HG03520 (cell line): ENCODE measurements at regions not wholly inside any gene's neighbourhood (a gene's known extent, or its start where the extent isn't known, plus 50 kb on each side); places are given as distances from the start of the nearest gene placed in this dataset.

Experiments
- ATAC-seq: cut with Tn5 transposase; IDR thresholded peaks from one replicate; pipeline ENCODE4 v1.9.1; 2021; ENCODE audit warnings: mild to moderate bottlenecking, moderate library complexity; ENCODE audit not compliant: unreplicated experiment

GRCh38 chr13:85497652-85498051, 301.6 kb downstream of the SLITRK6 start:
- ATAC-seq, result no peak

GRCh38 chr13:85492283-85492682, 306.9 kb downstream of the SLITRK6 start:
- no peak for ATAC-seq

DNA sequence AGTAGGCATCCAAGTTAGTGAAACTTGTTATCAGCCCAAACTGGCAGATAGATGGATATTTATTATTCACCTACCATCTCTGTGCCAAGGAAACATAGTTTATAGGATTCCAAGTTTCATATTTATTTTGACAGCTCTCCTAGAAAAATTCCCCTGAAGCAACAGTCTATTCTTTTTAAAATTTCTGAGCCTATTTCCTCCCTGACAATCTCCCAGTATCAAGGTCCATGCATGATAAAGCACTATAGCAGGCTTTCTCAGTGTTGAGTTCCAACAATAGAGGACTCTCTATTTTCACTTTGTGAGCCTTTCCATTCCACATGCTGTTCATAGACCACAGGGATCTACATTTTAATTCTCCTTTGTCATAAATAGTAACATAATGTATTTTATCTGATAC, 312.6 kb downstream of the SLITRK6 start:
- no peak for ATAC-seq

GRCh38 chr13:85473144-85473543, 326.1 kb downstream of the SLITRK6 start:
- no peak for ATAC-seq

- ATAC-seq, result no peak
These were observed 329.9 kb downstream of the SLITRK6 start for GRCh38 chr13:85469320-85469719.

- ATAC-seq, result no peak
These were observed 336.3 kb downstream of the SLITRK6 start for GRCh38 chr13:85462792-85463425.

DNA sequence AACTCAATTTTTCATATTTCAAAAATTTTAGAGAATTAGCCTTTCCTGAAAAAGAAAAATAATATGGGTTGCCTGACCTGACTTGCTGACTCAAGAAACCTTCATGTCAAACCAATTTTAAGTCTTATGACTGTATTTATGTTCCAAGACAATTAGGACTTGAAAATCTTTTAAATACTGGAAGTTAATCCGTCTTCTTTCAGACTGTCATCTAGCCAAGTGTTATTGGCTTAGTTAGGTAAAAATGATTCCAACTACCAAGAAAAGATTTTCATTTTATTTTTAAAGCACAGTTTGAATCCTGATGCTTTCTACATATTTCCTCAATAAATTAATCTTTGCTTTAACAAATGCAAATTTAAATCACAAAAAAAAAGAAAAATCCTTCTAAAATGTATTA, 337.6 kb downstream of the SLITRK6 start:
- ATAC-seq, result no peak

DNA sequence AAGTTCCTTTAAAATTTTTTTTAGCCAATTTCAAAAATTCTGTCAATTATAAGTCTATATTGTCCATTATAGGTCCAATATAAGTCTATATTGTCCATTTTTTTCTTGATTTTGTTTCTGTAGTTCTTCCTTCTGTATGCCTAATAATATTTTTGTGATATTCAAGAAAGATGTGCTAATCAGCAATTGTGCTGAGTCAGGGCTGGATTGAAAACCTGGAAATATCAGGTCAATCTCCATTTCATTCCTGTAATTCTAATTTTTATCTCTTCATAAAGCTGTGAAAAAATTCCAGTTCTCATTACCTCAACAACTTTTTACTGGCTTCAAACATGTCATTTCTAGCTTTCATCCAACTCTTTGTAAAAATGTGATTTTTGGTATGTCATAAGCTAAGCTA, 353.7 kb downstream of the SLITRK6 start:
- ATAC-seq, result no peak

DNA sequence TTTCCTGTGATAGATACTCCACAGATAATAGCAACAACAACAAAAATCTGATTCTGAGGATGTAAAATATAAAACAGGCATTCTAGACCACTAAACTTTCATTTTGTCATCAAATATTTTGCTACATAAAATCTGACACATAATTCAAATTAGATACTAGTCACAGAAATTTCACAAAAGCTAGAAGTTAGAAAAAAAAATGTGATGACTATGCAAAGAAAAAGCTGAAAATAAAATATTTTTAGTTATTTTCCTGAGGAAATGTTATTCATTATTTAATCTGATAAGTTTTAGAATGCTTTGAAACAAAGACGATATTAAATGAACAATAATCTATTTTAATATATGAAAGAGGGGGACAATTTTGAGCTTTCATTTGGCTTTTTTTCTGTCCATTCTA, 357.2 kb downstream of the SLITRK6 start:
- no peak for ATAC-seq

- ATAC-seq, result no peak
These were observed 357.9 kb downstream of the SLITRK6 start for GRCh38 chr13:85441364-85441763.

DNA sequence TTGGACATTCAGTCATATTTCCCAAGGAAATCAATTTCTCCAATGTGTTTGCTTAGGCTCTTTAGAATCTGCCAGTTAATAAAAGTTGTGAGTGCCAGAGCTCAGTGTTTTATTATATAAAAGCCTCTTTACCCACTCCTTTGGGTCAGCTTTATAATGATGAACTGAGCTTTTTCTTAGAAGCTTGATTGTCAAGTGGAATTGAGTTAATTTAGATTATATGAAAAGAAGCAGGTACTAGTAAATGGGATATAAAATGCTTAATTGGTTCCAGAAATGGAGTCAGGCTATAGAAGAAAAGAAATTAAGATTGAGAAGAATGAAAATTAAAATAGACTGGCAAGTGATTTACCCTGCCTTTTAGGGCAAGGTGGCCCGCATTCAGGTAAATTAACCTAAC, 363.2 kb downstream of the SLITRK6 start:
- no peak for ATAC-seq

- ATAC-seq, result no peak
These were observed 364.3 kb downstream of the SLITRK6 start for GRCh38 chr13:85434927-85435326.

DNA sequence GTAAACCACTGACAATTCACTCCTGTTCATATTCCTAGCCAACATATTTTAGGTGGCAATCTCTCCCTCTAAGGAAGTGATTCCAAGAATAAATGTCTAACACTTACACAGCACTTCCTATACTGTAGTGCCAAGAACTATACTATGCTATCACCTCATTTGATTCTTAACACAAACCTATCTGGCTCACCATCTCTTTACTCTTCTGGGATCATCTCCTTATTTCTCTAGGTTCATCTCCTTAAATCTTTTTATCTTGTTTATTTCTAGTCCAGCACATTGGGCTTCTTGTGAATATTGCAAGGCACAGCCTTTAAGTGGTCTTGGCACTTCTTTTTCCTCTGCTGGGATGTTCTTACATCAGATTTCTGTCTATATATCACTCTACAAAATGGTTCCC, 366.3 kb downstream of the SLITRK6 start:
- ATAC-seq, result no peak

DNA sequence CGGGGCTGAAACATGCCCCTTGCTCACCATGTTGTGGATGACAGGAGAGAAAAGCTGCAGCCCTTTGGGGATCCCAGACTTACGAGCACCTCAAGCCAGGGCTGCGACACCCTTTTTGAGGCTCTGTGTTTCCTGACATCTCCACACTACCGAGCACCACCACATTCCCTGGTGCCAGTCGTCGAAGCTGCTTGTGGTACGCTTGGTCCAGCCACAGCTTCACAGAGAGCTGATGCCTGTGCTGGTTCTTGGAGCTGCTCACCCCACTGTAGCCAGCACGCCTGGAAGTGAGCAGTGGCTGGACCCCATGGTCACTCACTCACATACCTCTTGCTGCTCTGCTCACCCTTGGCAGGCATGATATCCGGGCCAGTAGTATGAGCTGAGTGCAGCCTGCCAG, 367.5 kb downstream of the SLITRK6 start:
- ATAC-seq, result no peak

DNA sequence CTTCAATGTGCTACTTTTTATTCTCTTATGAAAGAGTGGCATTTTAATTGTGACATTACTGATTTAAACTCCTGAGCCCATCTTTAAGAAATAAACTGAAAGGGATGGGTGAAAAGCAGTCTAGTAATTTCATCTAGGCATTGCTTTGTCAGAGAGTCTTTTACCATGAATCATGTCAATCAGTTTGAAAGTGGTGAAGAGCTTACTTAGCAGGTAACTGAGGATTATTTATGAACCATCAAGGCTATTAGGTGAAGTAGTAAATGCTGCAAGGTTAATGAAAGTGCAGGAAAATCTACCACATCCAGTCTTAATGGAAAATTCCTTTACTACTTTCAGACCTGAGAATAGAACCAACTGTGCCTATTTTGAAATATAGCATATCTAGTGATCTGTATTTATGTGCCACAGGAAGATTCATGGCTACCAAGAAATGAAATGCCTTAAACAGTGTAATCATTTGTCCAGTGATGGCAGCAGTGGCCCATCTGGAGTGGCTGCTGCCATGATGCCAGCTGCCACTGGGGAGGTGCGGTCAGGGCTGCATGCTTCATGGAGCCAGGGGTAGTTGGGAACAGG, 368.9 kb downstream of the SLITRK6 start:
- no peak for ATAC-seq

- no peak for ATAC-seq
These were observed 371.8 kb downstream of the SLITRK6 start for GRCh38 chr13:85427416-85427815.

GRCh38 chr13:85420136-85420535, 379.1 kb downstream of the SLITRK6 start:
- ATAC-seq, result no peak

- ATAC-seq, result no peak
These were observed 379.6 kb downstream of the SLITRK6 start for GRCh38 chr13:85419611-85420010.

- ATAC-seq, result no peak
These were observed 381.4 kb downstream of the SLITRK6 start for GRCh38 chr13:85417807-85418206.

GRCh38 chr13:85413664-85414063, 385.6 kb downstream of the SLITRK6 start:
- no peak for ATAC-seq

GRCh38 chr13:85412448-85412847, 386.8 kb downstream of the SLITRK6 start:
- no peak for ATAC-seq

GRCh38 chr13:85411591-85411990, 387.6 kb downstream of the SLITRK6 start:
- no peak for ATAC-seq

DNA sequence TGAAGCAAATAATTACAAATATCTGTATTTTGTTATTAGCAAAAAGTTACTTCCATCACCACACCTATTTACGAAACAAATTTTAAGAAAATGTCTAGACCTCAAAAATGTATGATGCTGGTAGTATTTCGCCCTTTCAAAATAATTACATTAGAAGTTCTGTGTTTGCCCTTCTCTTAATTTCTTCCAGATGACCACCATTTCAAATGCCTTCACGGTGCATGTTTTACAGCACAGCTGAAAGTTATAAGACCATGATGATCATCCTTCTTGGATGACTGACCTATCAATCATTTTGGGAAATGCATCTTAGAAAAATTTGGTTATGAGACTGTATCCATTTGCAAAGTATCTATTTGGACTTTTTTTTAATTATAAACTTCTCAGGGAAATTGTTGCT, 390.8 kb downstream of the SLITRK6 start:
- no peak for ATAC-seq
